GM23248 (cell line): ENCODE measurements at regions not wholly inside any gene's neighbourhood (a gene's known extent, or its start where the extent isn't known, plus 50 kb on each side); places are given as distances from the start of the nearest gene placed in this dataset.

Experiments
- DNase-seq: peaks from one replicate; pipeline ENCODE4 v3.0.0-alpha.2; 2015
- H2AFZ ChIP-seq: fragments of 200-600 bp; sonication (generic); 2 replicates; pipeline ENCODE4 v1.6.1; 2016; ENCODE audit warnings: antibody characterized with exemption
- H3F3A ChIP-seq: fragments of 200-600 bp; sonication (generic); 2 replicates; pipeline ENCODE4 v1.6.1; 2016; ENCODE audit warnings: mild to moderate bottlenecking, antibody characterized with exemption, mixed run types; ENCODE audit not compliant: insufficient read depth
- H3K27ac ChIP-seq: fragments of 200-600 bp; sonication (generic); 2 replicates; pipeline ENCODE4 v1.5.1; 2016; ENCODE audit warnings: mild to moderate bottlenecking
- H3K27me3 ChIP-seq: fragments of 200-600 bp; sonication (generic); replicated peaks from 2 replicates; pipeline ENCODE4 v1.6.1; 2016; ENCODE audit warnings: mild to moderate bottlenecking; ENCODE audit not compliant: insufficient read depth
- H3K36me3 ChIP-seq: fragments of 200-600 bp; sonication (generic); 2 replicates; pipeline ENCODE4 v1.6.1; 2016; ENCODE audit warnings: low read depth, mild to moderate bottlenecking
- H3K4me1 ChIP-seq: fragments of 200-600 bp; sonication (generic); 2 replicates; pipeline ENCODE4 v1.6.1; 2016; ENCODE audit warnings: mild to moderate bottlenecking; ENCODE audit not compliant: insufficient read depth
- H3K4me2 ChIP-seq: fragments of 200-600 bp; sonication (generic); one replicate; pipeline ENCODE4 v1.6.1; 2016; ENCODE audit warnings: mild to moderate bottlenecking; ENCODE audit not compliant: unreplicated experiment
- H3K4me3 ChIP-seq: fragments of 200-600 bp; sonication (generic); 2 replicates; pipeline ENCODE4 v1.5.1; 2016; ENCODE audit warnings: mild to moderate bottlenecking
- H3K79me2 ChIP-seq: fragments of 200-600 bp; sonication (generic); 2 replicates; pipeline ENCODE4 v1.6.1; 2016; ENCODE audit warnings: mild to moderate bottlenecking; ENCODE audit not compliant: insufficient read depth
- H3K9ac ChIP-seq: fragments of 200-600 bp; sonication (generic); 2 replicates; pipeline ENCODE4 v1.6.1; 2016; ENCODE audit warnings: mild to moderate bottlenecking
- H3K9me2 ChIP-seq: fragments of 200-600 bp; sonication (generic); 2 replicates; pipeline ENCODE4 v1.6.1; 2016; ENCODE audit warnings: mixed run types, mild to moderate bottlenecking, moderate library complexity; ENCODE audit not compliant: insufficient read depth
- H3K9me3 ChIP-seq: fragments of 200-600 bp; sonication (generic); one replicate; pipeline ENCODE4 v1.6.1; 2017; ENCODE audit warnings: low read depth
- H4K20me1 ChIP-seq: fragments of 200-600 bp; sonication (generic); 2 replicates; pipeline ENCODE4 v1.6.0; 2016; ENCODE audit not compliant: insufficient read depth
- EZH2 ChIP-seq: fragments of 200-600 bp; sonication (generic); IDR thresholded peaks from 2 replicates; pipeline ENCODE4 v1.6.1; 2018; ENCODE audit warnings: antibody characterized with exemption, mild to moderate bottlenecking; ENCODE audit not compliant: insufficient read depth, poor library complexity, severe bottlenecking
- EZH2phosphoT487 ChIP-seq: fragments of 200-600 bp; sonication (generic); IDR thresholded peaks from 2 replicates; pipeline ENCODE4 v1.6.1; 2018; ENCODE audit warnings: antibody characterized with exemption, moderate library complexity, mild to moderate bottlenecking, low read depth; ENCODE audit not compliant: insufficient read depth
- WGBS, 2 experiments: methylation state at CpG; one replicate each; pipeline ENCODE4 v1.1.6; 2015 to 2017; ENCODE audit warnings: low lambda C conversion rate in 2 of 2, low coverage in 1 of 2; ENCODE audit errors: missing lambda C conversion rate in 2 of 2; 5-methylcytosine and 5-hydroxymethylcytosine counted together
- in situ Hi-C: fragments of 300-500 bp; cut with MboI; formaldehyde crosslinking; loops from 2 replicates; pipeline ENCODE4 v1.15.0; 2020

- no peaks in the 10 kb centered on the region for H3K9me3 ChIP-seq
- H3K79me2 ChIP-seq, result no peaks in the 10 kb centered on the region
- 97 to 100% methylated on average over 2 of the region's 2 CpGs for WGBS, 2 experiments
- no peaks in the 10 kb centered on the region for H3K27me3 ChIP-seq
- in situ Hi-C loops, result no loop called here
- H2AFZ ChIP-seq, result no peak overlapping the region
- TF ChIP-seq EZH2, result no peak
- no peak for TF ChIP-seq EZH2phosphoT487
- peaks cover 23% of the 10 kb centered on the region for H3K4me1 ChIP-seq
- no peak overlapping the region for H3K9ac ChIP-seq
- H3K4me2 ChIP-seq, result no peak overlapping the region
- H3K9me2 ChIP-seq, result no peaks in the 10 kb centered on the region
- no peaks in the 10 kb centered on the region for H3K36me3 ChIP-seq
- H3F3A ChIP-seq, result peaks cover 21% of the 10 kb centered on the region
- H3K27ac ChIP-seq, result no peak overlapping the region
- H4K20me1 ChIP-seq, result no peaks in the 10 kb centered on the region
- H3K4me3 ChIP-seq, result no peak overlapping the region
- no peak for DNase-seq
These were observed 56.1 kb upstream of the CCDC112 start for GRCh38 chr5:115352571-115352970.

- H3K9ac ChIP-seq, result no peak overlapping the region
- peak; percentile 85 for DNase-seq
- no peak overlapping the region for H3K4me3 ChIP-seq
- no peaks in the 10 kb centered on the region for H3K9me2 ChIP-seq
- H4K20me1 ChIP-seq, result no peaks in the 10 kb centered on the region
- no peak for TF ChIP-seq EZH2
- TF ChIP-seq EZH2phosphoT487, result no peak
- H3K4me1 ChIP-seq, result peaks cover 23% of the 10 kb centered on the region
- in situ Hi-C loops, result no loop called here
- H3K79me2 ChIP-seq, result no peaks in the 10 kb centered on the region
- H2AFZ ChIP-seq, result no peak overlapping the region
- H3K36me3 ChIP-seq, result no peaks in the 10 kb centered on the region
- H3K9me3 ChIP-seq, result no peaks in the 10 kb centered on the region
- H3F3A ChIP-seq, result peaks cover 21% of the 10 kb centered on the region
- H3K4me2 ChIP-seq, result no peak overlapping the region
- H3K27ac ChIP-seq, result peak overlapping the region; percentile 31
- H3K27me3 ChIP-seq, result no peaks in the 10 kb centered on the region
These were observed 55.1 kb upstream of the CCDC112 start for GRCh38 chr5:115351356-115352195.

DNA sequence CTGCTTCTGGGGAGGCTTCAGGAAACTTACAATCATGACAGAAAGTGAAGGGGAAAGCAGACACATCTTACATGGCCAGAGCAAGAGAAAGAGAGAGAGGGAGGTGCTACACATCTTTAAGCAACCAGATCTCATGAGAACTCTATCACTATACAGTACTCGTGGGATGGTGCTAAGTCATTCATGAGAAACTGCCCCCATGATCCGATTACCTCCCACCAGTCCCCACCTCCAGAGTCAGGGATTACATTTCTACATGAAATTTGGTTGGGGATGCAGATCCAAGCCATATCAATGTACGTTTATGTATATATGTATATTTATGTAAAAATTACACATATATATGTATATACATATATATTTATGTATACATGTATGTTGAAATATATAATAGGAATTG, 54.4 kb upstream of the CCDC112 start:
- Histone ChIP-seq H3K9me3 (no peaks in the 10 kb centered on the region), H3K4me3 (no peak overlapping the region), H3K9me2 (no peaks in the 10 kb centered on the region), H4K20me1 (no peaks in the 10 kb centered on the region), H3K4me1 (peaks cover 23% of the 10 kb centered on the region), H3K4me2 (no peak overlapping the region), H3K36me3 (no peaks in the 10 kb centered on the region), H3K79me2 (no peaks in the 10 kb centered on the region), H3K9ac (no peak overlapping the region), H3K27me3 (no peaks in the 10 kb centered on the region), H3F3A (peaks cover 21% of the 10 kb centered on the region), H3K27ac (no peak overlapping the region), H2AFZ (no peak overlapping the region)
- in situ Hi-C loops, result no loop called here
- no peak for DNase-seq
- WGBS, 2 experiments, result 64 to 75% methylated on average over 3 of the region's 3 CpGs
- TF ChIP-seq EZH2phosphoT487 (no peak), EZH2 (no peak)

DNA sequence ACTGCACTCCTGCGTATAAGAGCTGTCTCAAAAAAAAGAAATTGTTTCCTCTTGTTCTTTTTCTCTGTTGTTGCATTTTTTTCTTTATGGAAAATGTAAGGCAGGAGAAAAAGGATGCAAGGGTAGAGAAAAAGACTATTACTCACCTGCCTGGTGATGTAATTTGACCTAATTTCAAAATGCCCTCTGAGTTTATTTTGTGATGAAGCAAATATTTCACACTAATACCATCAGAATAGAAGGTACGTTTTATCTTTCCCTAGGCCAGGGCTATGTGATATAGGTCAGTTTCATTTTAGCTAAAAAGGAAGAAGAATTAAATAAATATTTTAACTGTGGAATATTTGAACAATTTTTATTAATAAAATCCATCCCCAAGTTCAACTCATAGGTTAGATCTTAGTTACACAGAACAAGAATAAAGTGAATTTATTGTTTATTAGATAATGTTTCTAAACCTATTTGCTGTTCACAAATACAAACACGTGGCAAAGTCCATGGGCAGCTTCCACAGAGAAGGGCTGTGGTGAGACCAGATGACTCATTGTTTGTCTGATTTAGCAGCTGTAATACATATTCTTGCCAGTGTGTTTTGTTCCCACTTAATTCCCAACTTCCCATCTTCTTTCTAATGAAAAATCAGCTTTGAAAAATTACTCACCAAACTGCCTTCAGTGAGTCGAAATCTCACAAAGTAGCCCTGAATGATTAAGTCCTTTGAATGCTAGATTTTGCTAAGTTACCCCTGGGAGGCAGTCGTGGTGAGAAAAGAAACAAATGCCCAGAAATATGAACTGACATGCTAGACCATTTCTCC, 52.8 kb upstream of the CCDC112 start:
- TF ChIP-seq EZH2phosphoT487, result no peak
- no peak for TF ChIP-seq EZH2
- peak; percentile 95 for DNase-seq
- H3K36me3 ChIP-seq, result no peaks in the 10 kb centered on the region
- no peaks in the 10 kb centered on the region for H3K27me3 ChIP-seq
- in situ Hi-C loops, result no loop called here
- 20 to 23% methylated on average over 5 of the region's 5 CpGs for WGBS, 2 experiments
- no peaks in the 10 kb centered on the region for H3K9me3 ChIP-seq
- peaks cover 26% of the 10 kb centered on the region for H3K4me1 ChIP-seq
- H2AFZ ChIP-seq, result peak overlapping the region; percentile 43; the same call in 1 of the 2 replicates
- peaks cover 24% of the 10 kb centered on the region for H3F3A ChIP-seq
- H3K4me3 ChIP-seq, result peak overlapping the region; percentile 42
- H3K4me2 ChIP-seq, result peak overlapping the region; percentile 78
- no peaks in the 10 kb centered on the region for H3K9me2 ChIP-seq
- H3K79me2 ChIP-seq, result no peaks in the 10 kb centered on the region
- H4K20me1 ChIP-seq, result no peaks in the 10 kb centered on the region
- H3K9ac ChIP-seq, result peak overlapping the region; percentile 75
- H3K27ac ChIP-seq, result peak overlapping the region; percentile 88
